GM19438 (cell line): ENCODE measurements at regions not wholly inside any gene's neighbourhood (a gene's known extent, or its start where the extent isn't known, plus 50 kb on each side); places are given as distances from the start of the nearest gene placed in this dataset.
A peak's percentile ranks its signal among the peaks of the same experiment; 100 is the strongest.

Source experiments
- ATAC-seq: cut with Tn5 transposase; IDR thresholded peaks from one replicate; pipeline ENCODE4 v1.9.1; 2021; ENCODE audit warnings: low read depth; ENCODE audit not compliant: unreplicated experiment

DNA sequence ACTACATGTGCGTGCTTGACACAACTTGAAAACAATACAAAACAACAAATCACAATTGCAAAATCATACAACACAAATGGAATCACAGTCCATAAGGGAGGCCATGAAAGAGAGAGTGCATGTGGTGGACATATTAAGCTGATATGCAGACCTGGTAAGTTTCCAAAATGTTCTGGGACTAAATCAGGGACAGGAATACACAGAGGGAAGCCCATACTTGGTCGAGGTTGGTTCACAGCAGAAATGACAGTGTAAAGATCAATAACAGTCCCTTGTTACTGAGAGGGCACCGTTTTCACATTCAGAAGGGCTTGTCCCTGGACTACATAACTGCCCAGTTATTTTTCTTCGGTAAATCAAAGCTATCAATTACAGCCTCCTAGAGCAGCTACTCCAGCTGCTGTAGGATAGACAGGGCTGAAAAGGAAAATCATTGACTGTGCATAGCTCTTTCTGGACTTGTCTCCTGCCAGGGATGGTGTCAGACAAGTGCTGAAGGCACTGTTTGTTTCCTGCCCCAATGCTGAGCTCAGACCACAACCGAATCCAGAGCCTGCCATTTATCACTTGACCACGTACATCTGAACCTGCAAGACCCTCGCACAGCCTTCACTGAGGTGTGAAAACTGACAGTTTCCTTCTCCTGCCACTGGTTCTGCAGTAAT lies 79.5 kb upstream of the KCNMB2 start:
- no peak for ATAC-seq

DNA sequence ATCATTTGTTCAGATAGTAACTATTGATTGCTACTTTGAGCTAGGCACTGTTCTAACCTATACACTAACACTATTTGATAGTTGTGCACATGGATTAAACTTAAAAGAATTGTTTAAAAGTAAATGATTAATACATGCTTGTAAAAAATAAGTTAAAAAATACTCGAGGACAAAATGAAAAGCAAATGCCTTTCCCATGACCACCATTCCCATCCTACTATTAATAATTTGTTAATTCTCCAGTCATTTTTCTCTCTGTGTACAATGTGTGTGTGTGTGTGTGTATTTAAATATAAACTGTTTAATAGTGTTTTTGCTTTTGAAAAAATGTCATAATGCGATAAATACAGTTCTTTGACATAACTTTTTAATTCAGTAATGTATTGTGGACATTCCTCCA lies 78.7 kb upstream of the KCNMB2 start:
- no peak for ATAC-seq

- no peak for ATAC-seq
Measured at GRCh38 chr3:178458313-178459037, 77.8 kb upstream of the KCNMB2 start.

DNA sequence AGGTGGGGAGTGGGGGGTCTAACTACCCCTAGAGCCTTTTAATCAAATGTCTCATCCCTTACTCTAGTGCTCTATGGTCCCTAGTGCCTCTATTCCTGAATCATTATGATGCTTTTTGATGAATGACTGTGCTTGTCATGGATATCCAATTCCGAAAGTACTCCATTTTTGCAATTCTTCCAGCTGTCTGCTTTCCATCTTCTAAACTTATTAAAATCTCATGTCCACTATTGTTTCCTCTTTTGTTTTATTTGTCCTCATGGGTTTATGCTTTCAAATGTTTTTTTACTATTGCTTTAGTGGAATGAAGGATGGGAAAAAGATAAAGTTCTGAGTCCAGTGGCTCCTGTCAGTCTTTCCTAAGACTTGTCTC lies 77.2 kb upstream of the KCNMB2 start:
- ATAC-seq = no peak

- ATAC-seq = no peak
Measured at GRCh38 chr3:178465260-178466180, 70.7 kb upstream of the KCNMB2 start.

- no peak for ATAC-seq
Measured at GRCh38 chr3:178472941-178473340, 63.3 kb upstream of the KCNMB2 start.

- no peak for ATAC-seq
Measured at GRCh38 chr3:178474526-178474925, 61.7 kb upstream of the KCNMB2 start.

- no peak for ATAC-seq
Measured at GRCh38 chr3:178475062-178475461, 61.2 kb upstream of the KCNMB2 start.

DNA sequence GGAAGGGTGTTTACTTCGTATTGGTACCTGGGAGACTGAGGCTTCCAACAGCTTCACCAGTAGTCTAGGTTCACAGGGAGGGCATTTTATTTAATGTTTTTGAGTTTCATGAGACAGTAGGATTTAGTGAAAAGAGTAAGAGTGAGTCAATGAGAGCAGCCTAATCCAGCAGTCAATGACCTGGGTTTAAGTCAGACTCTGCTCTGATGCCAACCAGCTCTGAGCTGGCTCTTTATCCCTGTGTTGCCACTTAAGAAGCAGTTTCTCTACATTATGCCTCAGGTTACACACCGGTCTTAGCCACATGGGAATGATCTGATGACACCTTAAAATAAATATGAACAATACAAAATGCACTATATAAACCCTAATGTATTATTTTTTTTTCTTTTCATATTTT lies 59.4 kb upstream of the KCNMB2 start:
- ATAC-seq = no peak

GRCh38 chr3:178479446-178479845 lies 56.8 kb upstream of the KCNMB2 start:
- no peak for ATAC-seq

- no peak for ATAC-seq
Measured at GRCh38 chr3:178479860-178480259, 56.4 kb upstream of the KCNMB2 start.

GRCh38 chr3:178480274-178480673 lies 56.0 kb upstream of the KCNMB2 start:
- ATAC-seq = peak; percentile 17

DNA sequence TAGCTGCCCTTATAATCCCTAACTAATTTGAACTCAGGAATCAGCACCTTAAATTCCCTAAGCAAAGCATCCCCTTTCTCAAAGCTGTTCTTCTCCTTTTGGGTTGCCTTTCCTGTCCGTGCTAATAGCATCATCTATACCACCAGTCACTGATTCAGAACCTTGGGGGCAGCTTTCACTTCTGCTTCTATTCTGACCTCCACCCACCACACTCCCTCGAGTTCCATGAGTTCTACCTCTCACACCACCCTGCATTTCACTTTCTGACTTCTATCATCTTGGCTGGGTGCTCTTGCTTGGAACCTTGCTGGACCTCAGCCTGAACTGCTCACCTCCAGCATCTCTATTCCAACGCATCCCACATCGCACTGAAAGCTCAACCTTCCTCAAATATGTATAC lies 55.4 kb upstream of the KCNMB2 start:
- ATAC-seq = peak; percentile 98

- no peak for ATAC-seq
Measured at GRCh38 chr3:178482981-178483380, 53.3 kb upstream of the KCNMB2 start.

DNA sequence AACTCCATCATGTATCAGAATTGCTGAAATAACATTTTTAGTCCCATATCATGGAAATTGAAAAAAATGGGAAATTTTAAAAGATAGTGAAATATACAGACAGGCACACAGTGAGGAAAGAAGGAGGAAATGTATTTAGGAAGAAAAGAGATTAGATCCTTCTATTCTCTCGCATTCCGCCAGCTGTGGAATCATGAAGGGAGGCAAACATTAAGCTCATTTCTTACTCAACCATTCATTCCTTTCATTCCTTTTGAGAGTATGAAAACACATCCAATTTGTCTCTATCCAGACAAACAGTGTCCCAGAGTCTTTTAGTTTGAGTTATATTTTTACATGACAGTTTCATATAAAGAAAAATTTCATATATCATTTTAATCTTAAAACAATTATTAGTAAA lies 52.5 kb upstream of the KCNMB2 start:
- ATAC-seq = no peak

DNA sequence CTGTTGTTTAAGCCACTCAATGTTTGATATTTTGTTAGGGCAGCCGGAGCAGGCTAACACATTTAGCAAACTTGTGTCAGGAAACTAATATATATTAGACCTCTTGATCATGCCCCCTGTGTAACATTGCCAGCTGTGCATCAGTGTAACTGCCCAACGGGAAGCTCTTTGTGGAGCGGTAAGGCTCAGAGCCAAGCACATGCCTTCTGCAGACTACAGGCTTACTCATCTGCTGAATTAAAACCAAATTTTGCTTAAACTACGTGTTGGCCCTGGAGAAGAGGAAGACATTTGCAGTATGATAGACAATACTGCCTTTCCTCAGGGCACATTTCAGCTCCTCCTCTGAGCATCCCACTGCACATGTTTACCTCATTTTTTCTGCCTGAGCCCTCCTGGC lies 50.5 kb upstream of the KCNMB2 start:
- ATAC-seq = no peak
